ENCODE measurements at regions not wholly inside any gene's neighbourhood (a gene's known extent, or its start where the extent isn't known, plus 50 kb on each side); places are given as distances from the start of the nearest gene placed in this dataset.

DNA sequence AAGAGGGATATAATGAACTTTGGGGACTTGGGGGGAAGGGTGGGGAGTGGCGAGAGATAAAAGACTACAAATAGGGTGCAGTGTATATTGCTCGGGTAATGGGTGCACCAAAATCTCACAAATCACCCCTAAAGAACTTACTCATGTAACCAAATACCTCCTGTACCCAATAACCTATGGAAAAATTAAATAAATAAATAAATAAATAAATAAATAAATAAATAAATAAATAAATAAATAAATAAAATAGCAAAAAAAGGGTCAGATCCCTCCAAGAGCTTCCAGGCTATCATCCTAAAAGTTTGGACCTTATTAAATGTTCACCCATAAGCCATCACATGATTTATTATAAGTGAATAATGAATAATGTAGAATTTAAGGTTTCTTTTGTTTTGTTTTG is 636.1 kb upstream of the C16orf82 start:
- H3K36me3 Mint-ChIP-seq (ENCODE audit: low read depth, unreplicated experiment), result no peaks in the 10 kb centered on the region
- no peak for DNase-seq (ENCODE audit: low spot score)
- H3K4me3 Mint-ChIP-seq (ENCODE audit: unreplicated experiment), result no peak overlapping the region
- peaks cover 2% of the 10 kb centered on the region for H3K27me3 Mint-ChIP-seq (ENCODE audit: unreplicated experiment)
- H3K27ac Mint-ChIP-seq (ENCODE audit: unreplicated experiment), result no peak overlapping the region
- H3K4me1 Mint-ChIP-seq (ENCODE audit: unreplicated experiment), result no peaks in the 10 kb centered on the region
- H3K9me3 Mint-ChIP-seq (ENCODE audit: unreplicated experiment), result peaks cover 6% of the 10 kb centered on the region
- TF ChIP-seq, protein P1, sequence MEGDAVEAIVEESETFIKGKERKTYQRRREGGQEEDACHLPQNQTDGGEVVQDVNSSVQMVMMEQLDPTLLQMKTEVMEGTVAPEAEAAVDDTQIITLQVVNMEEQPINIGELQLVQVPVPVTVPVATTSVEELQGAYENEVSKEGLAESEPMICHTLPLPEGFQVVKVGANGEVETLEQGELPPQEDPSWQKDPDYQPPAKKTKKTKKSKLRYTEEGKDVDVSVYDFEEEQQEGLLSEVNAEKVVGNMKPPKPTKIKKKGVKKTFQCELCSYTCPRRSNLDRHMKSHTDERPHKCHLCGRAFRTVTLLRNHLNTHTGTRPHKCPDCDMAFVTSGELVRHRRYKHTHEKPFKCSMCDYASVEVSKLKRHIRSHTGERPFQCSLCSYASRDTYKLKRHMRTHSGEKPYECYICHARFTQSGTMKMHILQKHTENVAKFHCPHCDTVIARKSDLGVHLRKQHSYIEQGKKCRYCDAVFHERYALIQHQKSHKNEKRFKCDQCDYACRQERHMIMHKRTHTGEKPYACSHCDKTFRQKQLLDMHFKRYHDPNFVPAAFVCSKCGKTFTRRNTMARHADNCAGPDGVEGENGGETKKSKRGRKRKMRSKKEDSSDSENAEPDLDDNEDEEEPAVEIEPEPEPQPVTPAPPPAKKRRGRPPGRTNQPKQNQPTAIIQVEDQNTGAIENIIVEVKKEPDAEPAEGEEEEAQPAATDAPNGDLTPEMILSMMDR (IDR thresholded peaks at IDR 0.05; ENCODE audit: unreplicated experiment), result no peak

GRCh38 chr16:26433807-26434206 is 632.9 kb upstream of the C16orf82 start:
- no peak for DNase-seq (ENCODE audit: low spot score)
- Mint-ChIP-seq H3K27ac (ENCODE audit: unreplicated experiment) (no peak overlapping the region), H3K27me3 (ENCODE audit: unreplicated experiment) (peaks cover 2% of the 10 kb centered on the region), H3K36me3 (ENCODE audit: low read depth, unreplicated experiment) (no peaks in the 10 kb centered on the region), H3K4me1 (ENCODE audit: unreplicated experiment) (no peaks in the 10 kb centered on the region), H3K9me3 (ENCODE audit: unreplicated experiment) (peaks cover 11% of the 10 kb centered on the region), H3K4me3 (ENCODE audit: unreplicated experiment) (no peak overlapping the region)
- TF ChIP-seq, protein P1 (IDR thresholded peaks at IDR 0.05; ENCODE audit: unreplicated experiment), result no peak

DNA sequence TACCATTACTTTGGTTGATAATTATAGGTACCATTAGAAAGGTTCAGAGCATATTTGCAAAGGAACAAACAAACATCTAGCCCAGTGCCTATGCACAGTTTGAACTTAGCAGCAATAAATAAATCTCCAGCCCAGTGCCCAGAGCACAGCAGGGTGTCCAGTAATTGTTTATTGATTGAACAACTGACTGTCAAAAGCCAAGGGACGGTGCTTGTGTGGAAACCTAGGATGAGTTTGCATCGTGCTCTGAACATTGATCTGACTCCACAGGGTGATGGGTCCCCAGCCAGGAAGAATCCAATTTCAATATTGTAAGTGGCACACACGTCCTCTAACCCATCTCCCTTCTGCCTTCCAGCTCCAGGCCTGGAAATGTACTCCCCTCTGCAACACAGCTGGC is 625.5 kb upstream of the C16orf82 start:
- H3K9me3 Mint-ChIP-seq (ENCODE audit: unreplicated experiment), result peaks cover 4% of the 10 kb centered on the region
- H3K27ac Mint-ChIP-seq (ENCODE audit: unreplicated experiment), result no peak overlapping the region
- no peaks in the 10 kb centered on the region for H3K4me1 Mint-ChIP-seq (ENCODE audit: unreplicated experiment)
- H3K36me3 Mint-ChIP-seq (ENCODE audit: low read depth, unreplicated experiment), result no peaks in the 10 kb centered on the region
- no peak for DNase-seq (ENCODE audit: low spot score)
- H3K4me3 Mint-ChIP-seq (ENCODE audit: unreplicated experiment), result no peak overlapping the region
- TF ChIP-seq, protein P1 (IDR thresholded peaks at IDR 0.05; ENCODE audit: unreplicated experiment), result no peak
- no peaks in the 10 kb centered on the region for H3K27me3 Mint-ChIP-seq (ENCODE audit: unreplicated experiment)

GRCh38 chr16:26442321-26442720 is 624.4 kb upstream of the C16orf82 start:
- no peaks in the 10 kb centered on the region for H3K36me3 Mint-ChIP-seq (ENCODE audit: low read depth, unreplicated experiment)
- TF ChIP-seq, protein P1 (IDR thresholded peaks at IDR 0.05; ENCODE audit: unreplicated experiment), result no peak
- H3K9me3 Mint-ChIP-seq (ENCODE audit: unreplicated experiment), result peaks cover 4% of the 10 kb centered on the region
- no peak overlapping the region for H3K4me3 Mint-ChIP-seq (ENCODE audit: unreplicated experiment)
- no peaks in the 10 kb centered on the region for H3K27me3 Mint-ChIP-seq (ENCODE audit: unreplicated experiment)
- no peak overlapping the region for H3K27ac Mint-ChIP-seq (ENCODE audit: unreplicated experiment)
- DNase-seq (ENCODE audit: low spot score), result no peak
- no peaks in the 10 kb centered on the region for H3K4me1 Mint-ChIP-seq (ENCODE audit: unreplicated experiment)

GRCh38 chr16:26447570-26447969 is 619.2 kb upstream of the C16orf82 start:
- Mint-ChIP-seq H3K27ac (ENCODE audit: unreplicated experiment) (no peak overlapping the region), H3K4me3 (ENCODE audit: unreplicated experiment) (no peak overlapping the region), H3K9me3 (ENCODE audit: unreplicated experiment) (no peaks in the 10 kb centered on the region), H3K4me1 (ENCODE audit: unreplicated experiment) (no peaks in the 10 kb centered on the region), H3K36me3 (ENCODE audit: low read depth, unreplicated experiment) (no peaks in the 10 kb centered on the region), H3K27me3 (ENCODE audit: unreplicated experiment) (no peaks in the 10 kb centered on the region)
- DNase-seq (ENCODE audit: low spot score), result no peak
- TF ChIP-seq, protein P1 (IDR thresholded peaks at IDR 0.05; ENCODE audit: unreplicated experiment), result no peak

All from endothelial cell (in vitro differentiated cells).